NCI-H2227 treated with DMSO at 0.1 percent for 48 hours (cell line): ENCODE measurements at regions not wholly inside any gene's neighbourhood (a gene's known extent, or its start where the extent isn't known, plus 50 kb on each side); places are given as distances from the start of the nearest gene placed in this dataset.
"Not testable (repeated sequence)": the region's sequence is repeated elsewhere in the genome, so short reads cannot be mapped to it uniquely, and the experiment has no call there.

Experiments used
- DNase-seq: peaks from one replicate; lab custom pipeline; 2025; lab: John Stamatoyannopoulos, UW

DNA sequence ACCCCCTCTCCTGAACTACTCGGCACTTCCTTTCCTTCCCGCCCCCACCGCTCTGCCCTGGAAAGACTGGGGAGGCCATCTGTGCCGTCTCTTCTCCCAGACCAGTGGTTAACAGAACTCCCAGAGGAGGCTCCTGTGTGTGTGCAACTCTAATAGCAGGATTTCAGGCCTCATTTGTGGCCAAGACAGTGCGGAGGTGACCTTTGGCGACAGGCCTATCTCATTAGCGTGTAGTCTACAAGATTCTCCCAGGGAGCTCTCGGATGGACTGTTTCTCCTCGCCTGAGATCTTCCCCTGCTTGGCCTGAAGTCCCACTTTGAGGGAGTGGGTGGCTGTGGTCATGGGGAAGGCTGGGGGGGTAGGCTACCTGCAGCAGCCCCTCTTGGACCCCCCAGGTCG, 325.2 kb downstream of the BCL2L11 start:
- not testable (repeated sequence) for DNase-seq

DNA sequence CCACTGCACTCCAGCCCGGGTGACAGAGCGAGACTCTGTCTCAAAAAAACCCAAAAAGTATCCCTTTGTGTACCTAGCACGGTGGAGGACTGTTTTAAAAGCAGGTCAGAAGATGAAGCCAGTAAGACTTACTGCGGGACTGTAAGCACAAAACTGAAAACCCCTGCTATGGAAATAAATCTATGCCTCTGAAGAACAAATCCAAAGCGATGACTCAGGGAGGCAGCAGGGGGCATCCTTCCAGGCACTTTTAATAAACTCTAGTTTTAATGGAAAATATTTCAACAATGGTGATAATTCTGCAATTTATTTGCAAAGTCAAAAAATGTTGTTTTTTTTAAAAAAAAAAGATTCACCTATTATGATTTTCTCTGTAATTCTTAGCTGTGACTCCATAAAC, 326.8 kb downstream of the BCL2L11 start:
- DNase-seq: not testable (repeated sequence)

DNA sequence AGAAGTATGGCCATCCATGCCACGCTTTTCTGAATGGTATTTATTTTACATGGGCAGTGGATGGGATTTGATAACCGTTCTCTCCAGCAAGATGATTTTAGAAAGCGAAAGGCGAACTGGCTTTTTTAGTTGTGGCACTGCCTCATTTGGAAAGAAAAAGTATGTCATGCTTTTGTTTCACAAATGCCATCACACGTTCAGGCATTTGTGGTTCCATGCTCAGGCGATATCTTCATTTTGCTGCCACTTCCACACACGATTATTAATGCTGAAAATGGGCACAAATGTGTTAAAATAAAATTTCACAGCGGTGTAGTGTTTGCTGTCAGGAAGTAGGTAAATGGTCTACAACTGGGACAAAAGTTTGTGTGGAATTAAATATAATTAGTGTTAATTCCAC, 328.1 kb downstream of the BCL2L11 start:
- not testable (repeated sequence) for DNase-seq

DNA sequence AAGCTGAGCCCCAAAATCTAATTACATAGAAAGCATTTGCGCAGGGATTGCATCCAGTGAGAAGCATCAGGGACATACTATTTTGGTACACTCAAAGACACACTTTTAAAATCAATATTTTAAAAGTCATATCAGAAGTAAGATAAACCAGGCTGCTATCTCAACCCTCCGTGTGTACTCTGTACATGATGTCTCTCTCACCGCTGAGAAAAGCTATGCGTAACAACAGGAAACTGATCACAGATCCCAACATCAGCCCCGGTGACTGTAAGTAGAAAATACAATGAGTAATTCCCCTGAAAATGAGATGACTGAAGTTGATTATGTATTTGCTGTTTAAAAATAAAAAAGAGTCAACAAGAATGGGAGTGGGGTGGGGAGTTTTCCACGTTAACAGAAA, 329.8 kb downstream of the BCL2L11 start:
- not testable (repeated sequence) for DNase-seq

DNA sequence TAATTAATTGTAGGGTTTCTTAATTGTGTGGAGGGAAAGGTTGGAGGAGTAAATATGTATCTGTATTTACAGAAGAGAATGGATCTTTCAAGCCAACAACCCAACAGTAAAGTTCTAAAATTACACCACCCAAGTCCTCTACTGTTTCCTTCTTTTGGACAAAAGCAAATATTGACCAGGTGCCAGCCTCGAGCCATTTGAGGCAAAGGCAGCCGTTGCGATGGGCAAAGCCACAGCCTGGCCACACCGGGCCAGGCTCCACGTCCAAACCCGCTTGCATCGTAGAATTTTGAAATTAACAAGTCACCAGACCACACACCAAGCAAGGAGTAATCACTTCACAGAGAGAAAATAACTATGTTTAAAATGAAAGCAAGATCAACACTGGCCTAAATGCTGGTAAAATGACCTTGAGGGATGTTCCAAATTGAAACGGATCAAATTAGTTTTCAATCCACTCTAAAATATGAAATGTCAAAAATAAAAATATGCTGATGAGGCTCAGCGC, 331.0 kb downstream of the BCL2L11 start:
- not testable (repeated sequence) for DNase-seq

DNA sequence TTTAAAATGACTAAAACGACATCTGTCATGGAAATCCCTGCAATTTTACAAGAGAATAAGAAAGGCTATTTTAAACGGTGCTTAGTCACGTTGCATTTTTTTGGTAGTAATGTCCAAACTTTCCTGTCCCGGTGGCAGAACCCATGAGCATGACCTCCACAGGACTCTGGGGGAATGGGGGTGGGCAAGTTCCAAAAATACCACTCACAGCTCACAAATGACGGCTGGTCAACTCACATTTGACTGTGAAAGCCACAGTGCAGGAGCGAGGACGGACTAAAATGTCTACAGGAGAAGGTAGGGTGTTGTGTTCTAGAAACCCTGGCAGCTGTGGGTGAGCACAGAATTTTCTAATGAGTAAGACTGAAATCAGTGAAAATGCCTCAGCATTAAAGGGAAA, 331.5 kb downstream of the BCL2L11 start:
- DNase-seq: not testable (repeated sequence)

DNA sequence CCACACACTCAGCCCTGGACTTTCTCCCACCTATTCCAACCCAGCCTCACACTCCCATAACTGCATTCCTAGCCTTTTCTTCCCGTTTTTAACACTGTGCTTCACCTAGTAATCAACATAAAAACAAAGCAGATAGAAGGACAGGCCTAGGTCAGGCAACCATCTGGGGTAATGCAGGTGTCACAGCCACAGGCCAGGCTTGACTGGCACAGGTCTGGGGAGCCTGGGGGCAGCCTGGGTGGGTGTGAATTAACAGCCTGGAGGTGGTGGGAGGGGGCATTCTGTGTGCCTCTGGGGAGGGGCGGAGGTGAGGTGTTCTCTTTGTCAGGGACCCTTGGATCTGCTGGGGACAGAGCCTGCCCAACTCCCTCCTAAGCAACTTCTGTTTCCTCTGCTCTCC, 332.6 kb downstream of the BCL2L11 start:
- DNase-seq: not testable (repeated sequence)

DNA sequence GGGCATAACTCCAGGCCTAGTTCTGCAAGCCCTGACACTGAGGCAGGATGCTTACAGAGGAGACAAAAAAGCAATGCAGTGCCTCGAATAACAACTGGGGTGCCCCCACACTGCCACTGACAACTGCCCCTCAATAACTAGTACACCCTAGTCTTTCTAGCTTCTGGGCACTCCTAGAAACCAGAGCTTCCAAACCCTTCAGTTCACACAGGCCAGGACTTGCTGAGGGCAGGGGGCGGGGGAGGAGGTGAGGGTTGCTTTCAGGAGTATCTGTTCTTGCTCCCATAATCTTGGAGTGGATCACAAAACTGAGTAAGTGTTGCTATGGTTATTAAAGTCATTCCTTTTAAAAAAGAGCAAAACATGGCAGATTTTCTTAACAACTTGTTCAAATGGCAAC, 333.1 kb downstream of the BCL2L11 start:
- DNase-seq: not testable (repeated sequence)

DNA sequence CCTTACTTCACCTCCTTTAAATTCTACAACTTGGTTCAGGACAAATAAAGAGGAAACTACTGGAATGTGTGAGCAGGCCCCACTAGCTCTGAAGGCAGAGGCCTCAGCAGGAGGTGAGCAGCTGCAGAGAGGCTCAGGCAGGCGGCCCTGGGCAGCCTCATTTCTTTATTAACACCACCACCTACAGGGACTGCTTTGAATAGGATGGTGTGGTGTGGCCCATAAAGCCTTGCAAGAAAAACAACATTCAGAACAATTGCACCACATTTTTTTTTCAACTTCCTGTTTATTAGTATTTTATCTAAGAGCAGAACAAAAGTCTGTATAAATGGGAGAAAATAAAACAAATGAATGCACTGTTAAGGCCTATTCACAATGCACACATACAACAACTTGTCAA, 333.7 kb downstream of the BCL2L11 start:
- not testable (repeated sequence) for DNase-seq

DNA sequence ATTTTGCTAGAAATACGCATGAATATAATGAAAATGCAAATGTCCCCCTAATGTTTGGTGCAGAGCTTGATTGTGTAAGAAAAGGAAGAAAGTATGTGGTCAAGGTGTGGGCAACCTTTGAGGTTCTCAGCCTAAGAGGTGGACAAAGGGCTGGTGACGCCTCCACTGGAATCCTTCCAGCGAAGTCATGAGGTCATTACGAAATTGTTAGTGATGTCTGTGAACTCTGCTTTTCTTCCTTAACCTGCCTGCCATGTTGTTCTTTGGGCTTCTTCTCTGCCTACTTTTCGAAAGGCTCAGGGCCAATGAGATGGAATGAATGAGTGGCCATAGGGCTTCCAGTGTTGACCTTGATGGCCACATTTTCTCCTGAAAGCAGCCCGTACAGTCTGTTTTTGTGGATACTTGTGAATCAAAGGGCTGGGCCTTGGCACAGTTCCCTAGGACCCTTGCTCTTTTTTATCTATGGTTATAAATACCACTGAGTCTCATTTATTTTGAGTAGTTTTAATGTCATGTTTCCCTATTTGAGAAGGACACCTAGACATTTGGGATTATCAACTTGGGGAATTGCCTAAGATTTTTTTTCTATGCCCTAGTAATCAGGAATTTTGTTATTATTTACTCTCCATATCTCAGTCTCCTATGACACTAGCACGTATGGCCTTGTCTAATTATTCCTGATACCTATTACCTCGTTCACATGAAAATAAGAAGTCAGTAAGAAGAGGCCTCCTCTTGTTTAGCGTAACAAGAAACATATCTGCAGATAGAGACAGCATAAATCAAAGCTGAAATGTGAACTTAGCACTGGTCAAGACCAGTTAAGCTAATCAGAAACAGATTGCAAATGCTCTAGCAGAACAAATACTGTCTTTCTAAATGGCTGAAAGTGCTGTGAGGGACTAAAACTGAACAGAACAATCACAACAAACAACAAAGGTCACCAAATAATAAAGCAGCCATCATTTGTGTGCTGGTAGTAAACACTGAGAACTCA, 334.6 kb downstream of the BCL2L11 start:
- not testable (repeated sequence) for DNase-seq

DNA sequence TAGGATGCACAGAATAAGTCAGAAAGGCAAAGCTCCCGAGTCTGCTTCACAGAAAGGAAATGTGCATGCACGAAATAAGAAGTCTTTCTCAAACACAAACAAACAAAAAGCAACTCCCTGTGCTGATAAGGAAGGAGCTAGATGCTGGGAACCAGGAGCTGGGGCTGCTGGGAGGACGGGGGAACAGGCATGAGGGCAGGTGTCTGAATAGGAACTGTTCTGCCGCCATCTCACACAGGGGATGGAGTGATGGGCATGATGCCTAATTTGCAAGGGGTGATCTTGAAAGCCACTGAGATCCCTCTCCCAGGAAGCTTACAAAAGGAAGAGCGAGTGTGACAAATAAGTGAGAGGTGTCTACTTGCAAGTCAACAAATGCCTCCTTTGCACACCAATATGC, 336.5 kb downstream of the BCL2L11 start:
- DNase-seq: not testable (repeated sequence)

DNA sequence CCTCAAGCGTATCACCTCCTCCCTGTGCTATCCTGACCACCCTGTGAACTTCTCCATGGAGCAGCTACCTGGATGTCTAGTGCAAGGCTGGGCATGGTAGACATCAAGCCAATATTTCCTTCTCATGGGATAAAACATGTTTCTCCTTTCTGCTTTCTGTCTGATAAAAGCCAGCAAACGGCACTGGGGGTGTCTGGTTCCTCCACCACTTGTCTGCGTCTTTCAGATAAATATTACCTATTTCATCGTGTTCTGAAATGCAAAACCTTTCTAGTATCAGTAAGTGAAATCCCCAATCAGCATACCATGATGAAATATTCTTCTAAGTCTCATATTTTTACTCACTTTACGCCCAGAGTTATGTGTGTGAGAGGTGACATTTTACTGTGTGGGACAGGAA, 340.2 kb downstream of the BCL2L11 start:
- DNase-seq: not testable (repeated sequence)

DNA sequence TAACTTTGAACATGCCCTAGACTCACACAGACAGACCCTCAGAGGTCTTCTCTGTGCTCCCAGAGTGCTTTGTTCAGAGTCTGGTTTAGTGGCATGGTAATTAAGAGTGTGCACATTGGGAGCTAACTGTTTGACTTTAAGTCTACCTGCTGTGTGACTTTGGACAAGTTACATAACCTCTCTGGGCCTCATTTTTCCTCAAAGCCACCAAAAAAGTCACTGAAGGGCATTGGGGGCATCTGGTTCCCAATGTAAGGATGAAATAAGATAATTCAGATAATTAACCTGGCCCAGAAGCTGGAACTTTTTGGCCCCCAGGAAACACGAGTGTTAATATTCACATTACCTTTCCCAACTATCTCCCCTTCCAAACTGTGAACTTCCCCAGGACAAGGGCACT, 341.1 kb downstream of the BCL2L11 start:
- DNase-seq: not testable (repeated sequence)

DNA sequence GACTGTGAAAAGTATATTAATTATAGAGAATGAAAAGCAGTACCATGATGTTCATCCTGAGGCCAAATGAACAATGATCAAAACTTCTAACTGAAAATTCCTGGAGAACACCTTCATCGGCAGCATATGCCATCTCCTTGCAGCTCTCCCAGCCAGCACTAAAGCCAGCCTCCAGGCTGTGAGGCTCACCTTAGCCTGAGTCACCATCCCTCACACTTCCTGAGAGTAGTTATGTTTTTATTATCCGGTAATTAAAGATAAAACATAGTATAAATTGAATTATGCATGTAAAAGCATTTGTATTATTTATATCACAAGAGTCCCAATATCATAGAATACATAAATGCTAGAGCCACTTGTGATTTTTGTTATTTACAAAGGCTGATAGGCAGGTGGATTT, 341.9 kb downstream of the BCL2L11 start:
- not testable (repeated sequence) for DNase-seq

DNA sequence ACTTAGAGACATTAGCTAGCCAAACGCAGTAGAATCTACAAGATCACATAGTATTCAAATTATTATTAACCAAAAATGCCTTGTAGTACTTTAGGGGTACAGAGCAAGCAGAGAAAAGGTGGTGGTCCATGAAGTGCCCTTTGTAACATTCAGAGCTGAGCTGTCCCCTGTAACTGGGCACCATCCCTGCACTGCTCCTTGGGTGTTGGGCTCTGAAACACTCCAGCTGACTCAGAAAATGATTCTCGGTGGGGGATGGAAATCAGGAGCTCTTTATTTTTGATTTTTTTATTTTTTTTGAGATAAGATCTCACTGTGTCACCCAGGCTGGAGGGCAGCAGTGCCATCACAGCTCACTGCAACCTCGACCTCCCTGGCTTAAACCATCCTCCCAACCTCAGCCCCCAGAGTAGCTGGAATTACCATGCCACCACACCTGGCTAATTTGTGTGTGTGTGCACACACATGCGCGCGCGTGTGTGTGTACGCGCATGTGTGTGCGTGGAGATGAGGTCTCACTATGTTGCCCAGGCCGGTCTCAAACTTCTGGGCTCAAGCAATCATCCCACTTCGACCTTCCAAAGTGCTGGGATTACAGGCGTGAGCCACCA, 342.6 kb downstream of the BCL2L11 start:
- DNase-seq: not testable (repeated sequence)

DNA sequence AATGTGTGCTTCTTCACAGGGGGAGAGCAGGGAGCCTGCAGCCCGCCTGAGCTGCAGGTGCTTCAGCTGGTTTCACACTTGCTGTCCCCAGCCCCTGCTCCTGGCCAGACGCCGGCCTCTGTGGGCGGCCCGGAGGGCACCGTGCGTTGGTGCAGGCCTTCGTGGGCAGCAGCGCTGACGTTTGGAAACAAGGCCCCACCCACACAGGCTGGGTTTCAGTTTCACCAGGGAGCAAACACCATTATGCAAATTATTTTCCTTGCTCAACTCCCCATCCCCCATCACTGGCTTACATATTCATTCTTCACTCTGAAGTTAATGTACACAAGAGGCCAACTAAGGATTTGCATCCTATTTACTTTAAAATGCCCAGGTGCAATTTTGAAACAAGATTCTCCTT, 343.2 kb downstream of the BCL2L11 start:
- DNase-seq: not testable (repeated sequence)

DNA sequence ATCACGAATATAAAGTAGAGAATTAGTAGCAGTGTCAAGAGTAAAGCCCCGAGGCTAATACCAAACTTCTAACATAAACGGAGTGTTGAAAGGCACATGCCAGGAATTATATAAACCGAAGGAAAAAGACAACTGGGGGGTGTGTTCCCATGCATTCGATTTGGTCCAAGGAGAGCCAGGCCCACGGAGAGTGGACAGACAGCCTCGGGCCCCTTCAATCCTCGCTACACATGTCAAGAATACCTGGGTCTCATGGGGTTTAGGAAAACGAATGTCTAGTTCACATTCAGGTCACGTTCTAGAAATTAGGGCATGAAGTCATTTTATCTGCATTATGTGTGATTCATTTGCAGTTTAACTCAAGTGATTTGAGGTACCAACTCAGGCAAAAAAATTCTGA, 343.7 kb downstream of the BCL2L11 start:
- DNase-seq: not testable (repeated sequence)

DNA sequence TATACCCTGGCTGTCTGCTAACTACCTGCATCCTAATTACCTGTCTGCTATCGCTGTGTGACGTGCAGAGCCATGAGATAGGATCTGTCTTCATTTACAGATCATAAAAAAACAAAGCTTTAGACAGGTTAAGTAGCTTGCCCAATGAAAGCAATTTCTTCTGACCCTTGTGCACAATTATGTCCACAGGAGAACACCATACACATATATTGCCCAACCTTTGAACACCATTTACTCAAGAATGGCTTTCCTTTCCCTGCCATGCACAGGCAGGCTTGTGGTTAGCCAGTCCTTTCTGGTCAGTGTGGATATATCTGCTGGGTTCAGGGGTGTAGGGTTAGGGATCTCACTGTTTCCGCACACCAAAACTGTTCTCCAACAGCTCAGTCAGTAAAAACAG, 344.8 kb downstream of the BCL2L11 start:
- DNase-seq: not testable (repeated sequence)

DNA sequence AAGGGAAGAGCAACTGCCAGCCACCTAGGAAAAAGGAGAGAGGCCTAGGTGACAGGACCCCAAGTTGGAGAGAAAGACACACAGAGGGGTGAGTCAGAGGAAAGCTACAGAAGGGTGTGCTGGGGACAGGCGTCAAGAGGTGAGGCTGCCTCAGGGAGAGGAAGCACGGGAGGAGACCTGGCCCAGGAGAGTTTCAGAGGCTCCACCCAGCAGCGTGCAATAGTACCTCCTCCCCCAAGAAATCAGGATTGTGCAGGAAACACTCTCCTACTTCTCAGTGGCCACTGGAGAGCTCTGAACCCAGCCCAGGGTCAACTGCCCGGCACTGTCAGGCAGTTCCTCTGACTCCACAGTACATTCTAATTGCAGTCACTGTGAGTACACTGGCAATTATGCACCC, 346.0 kb downstream of the BCL2L11 start:
- DNase-seq: not testable (repeated sequence)

DNA sequence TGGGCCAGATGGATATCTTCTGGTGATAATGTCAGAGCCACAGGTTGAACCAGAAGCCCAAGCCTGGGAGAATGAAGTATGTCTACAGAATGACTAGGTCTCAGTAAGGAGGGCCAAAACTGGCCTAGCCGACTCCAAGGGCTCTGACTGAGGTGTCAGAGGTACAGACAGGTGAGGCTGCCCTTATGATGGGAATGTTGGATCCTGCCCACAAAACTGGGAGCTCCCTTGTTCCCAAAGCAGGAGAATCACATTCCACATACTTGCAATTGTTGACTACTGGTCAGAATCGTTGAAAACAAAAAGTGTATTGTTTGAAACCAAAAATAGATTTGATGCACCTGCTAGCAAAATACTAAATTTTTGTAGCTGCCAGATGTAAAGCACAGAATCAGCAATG, 350.2 kb downstream of the BCL2L11 start:
- DNase-seq: not testable (repeated sequence)

DNA sequence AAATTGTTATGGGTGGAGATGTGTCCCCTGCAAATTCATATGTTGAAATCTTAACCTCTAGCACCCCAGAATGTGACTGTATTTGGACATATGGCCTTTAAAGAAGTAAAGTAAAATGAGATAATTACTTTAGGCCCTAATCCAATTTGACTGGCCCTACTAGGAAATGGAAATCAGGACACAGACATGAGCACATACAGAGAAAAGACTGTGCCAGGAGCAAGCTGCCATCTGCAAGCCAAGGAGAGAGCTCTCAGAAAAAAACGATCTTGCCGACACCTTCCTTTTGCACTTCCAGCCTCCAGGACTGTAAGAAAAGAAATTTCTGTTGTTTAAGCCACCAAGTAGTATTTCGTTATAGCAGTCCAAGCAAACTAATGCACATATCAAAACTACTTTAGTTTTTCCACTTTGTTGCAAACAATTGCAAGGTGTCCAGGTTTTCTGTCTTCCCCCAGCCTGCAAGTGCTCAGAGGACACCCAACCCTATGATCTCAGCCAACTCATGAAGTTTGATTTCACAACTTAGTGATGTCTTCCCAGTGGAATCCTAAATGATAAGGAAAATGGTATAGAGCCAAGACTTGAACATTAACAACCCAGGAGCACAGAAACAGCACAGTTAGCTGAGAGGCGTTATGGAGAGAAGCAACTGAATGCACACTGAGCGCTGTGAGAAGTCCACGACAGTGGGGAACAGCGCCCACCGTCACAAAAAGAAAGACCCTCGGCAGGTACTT, 351.2 kb downstream of the BCL2L11 start:
- DNase-seq: not testable (repeated sequence)

DNA sequence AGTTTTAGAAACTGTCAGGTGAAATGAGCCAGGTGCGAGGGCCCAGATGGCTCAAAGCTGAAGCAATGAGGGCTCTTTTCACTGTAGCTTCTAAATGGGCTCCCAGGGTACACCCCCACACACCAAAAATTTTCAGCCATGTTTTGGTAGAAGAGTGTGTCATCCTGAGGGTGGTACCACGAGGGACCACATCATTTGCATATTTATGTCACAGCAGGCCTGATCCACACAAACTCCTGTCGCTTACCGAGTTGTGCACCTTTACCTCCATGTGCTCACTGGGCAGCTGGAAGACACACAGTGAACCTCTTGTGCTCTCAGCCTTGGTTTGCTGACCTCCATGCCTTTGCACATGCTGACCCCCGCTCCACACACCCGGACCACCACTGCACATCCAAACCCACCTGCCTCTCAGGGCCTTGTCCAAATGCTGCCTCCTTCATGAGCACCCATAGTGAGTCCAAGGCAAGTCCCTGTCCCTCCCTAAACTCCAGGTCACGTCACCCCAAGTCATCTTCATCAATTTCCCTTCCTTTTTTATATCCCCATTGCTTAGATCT, 352.2 kb downstream of the BCL2L11 start:
- not testable (repeated sequence) for DNase-seq
